ENCODE measurements at regions not wholly inside any gene's neighbourhood (a gene's known extent, or its start where the extent isn't known, plus 50 kb on each side); places are given as distances from the start of the nearest gene placed in this dataset.
"Not testable (repeated sequence)": the region's sequence is repeated elsewhere in the genome, so short reads cannot be mapped to it uniquely, and the experiment has no call there.

DNA sequence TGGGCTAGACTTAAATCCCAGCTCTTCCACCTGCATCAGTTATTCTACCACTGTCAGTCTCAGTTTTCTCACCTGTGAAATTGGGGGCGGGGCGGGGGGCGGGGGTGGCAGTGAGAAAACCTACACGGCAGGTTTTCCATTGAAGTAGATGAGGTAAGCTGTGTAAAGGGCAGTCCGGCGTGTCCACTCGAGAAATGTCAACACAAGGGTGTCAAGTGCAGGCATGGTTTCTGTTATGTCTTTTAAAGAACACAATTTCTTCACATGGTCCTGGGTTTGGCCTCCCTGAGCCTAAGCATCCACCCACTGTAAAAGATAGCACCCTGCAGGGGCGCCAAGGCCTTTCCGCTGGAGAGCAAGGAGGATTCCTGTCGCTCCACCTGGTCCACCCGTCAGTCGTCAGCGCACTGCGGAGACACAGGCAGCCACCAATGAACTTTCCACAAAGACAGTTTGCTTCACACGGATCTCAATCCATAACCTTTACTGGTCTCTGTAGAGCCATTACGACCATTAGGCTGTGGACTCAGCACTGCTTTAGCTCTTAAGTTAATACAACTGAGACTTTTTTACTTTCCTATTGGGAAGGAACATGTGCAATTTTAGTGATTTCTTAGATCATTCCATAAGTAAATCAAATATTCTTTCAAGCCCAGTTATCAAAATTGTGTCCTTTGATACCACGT is 99.5 kb upstream of the FOXB1 start:
- no peak for DNase-seq (ENCODE audit: low spot score)
- no peak for FAIRE-seq

DNA sequence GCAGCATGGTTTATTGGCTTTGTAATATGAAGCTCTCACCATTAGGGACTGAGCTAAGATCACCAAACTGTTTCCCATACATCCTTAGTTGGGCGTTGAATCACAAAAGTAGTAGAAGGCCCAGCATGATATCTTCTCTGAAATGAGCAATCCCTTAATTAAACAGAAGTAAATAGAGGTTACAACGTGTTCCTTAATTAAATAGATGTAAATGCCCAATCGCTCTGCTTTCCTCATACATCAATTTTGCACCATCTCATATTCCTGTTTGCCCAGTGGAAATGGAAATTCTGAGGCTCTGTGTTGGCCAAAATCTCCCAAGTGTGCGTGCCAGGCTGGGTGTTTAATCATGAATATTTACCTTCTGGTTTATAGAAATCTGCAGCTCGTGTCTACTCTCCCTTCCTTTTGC is 107.4 kb upstream of the FOXB1 start:
- no peak for FAIRE-seq
- DNase-seq (ENCODE audit: low spot score) = no peak

- FAIRE-seq = no peak
Measured at GRCh38 chr15:59894835-59895234, 109.3 kb upstream of the FOXB1 start.

GRCh38 chr15:59892985-59893384 is 111.1 kb upstream of the FOXB1 start:
- FAIRE-seq (no peak), DNase-seq (ENCODE audit: low spot score) (peak; percentile 66)

More at GRCh38 chr15:59894835-59895234, 109.3 kb upstream of the FOXB1 start:
- DNase-seq (ENCODE audit: low spot score) = no peak

DNA sequence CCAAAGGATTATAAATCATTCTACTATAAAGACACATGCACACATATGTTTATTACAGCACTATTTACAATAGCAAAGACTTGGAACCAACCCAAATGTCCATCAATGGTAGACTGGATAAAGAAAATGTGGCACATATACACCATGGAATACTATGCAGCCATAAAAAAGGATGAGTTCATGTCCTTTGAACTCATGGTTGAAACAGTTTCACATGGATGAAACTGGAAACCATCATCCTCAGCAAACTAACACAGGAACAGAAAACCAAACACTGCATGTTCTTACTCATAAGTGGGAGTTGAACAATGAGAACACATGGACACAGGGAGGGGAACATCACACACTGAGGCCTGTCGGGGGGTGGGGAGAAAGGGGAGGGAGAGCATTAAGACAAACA is 116.2 kb upstream of the FOXB1 start:
- not testable (repeated sequence) for DNase-seq (ENCODE audit: low spot score); FAIRE-seq

DNA sequence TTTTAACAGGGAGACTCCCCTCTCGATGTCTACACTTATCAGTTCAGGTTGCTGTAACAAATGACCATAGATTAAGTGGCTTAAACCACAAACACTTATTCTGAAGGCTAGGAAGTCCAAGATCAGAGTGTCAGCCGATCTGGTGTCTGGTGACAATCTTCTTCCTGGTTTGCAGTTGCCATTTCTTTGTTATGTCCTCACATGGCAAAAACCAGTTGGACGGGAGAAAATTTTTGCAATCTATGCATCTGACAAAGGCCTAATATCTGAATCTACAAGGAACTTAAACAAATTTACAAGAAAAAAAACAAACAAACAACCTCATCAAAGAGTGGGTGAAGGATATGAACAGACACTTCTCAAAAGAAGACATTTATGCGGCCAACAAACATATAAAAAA is 116.9 kb upstream of the FOXB1 start:
- DNase-seq (ENCODE audit: low spot score) (no peak), FAIRE-seq (no peak)

GRCh38 chr15:59886441-59886840 is 117.7 kb upstream of the FOXB1 start:
- DNase-seq (ENCODE audit: low spot score) (peak; percentile 50), FAIRE-seq (no peak)

DNA sequence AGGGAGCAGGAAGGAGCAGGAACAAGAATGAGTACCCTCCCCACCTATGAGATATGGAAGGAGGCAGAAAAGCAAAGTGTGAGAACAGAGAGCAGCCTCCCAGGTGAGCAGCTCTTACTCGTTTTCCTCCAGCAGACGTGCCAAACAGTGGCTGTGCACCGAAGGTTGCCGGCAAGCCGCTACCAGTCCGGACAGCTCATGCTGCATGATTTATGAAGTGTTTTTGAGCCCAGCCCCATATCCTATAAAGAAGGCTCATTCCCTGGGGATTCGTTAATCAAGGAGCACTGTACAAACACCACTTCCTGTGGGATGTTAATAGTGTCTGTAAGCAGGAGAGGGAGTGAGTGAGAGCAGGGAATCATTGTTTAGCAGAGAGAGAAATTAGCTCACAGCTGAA is 118.3 kb upstream of the FOXB1 start:
- FAIRE-seq = peak; percentile 79
- DNase-seq (ENCODE audit: low spot score) = peak; percentile 87

GRCh38 chr15:59879506-59880265 is 124.4 kb upstream of the FOXB1 start:
- DNase-seq (ENCODE audit: low spot score) (peak; percentile 76), FAIRE-seq (peak; percentile 94)

- FAIRE-seq (peak; percentile 91), DNase-seq (ENCODE audit: low spot score) (no peak)
Measured at GRCh38 chr15:59876140-59876539, 128.0 kb upstream of the FOXB1 start.

- DNase-seq (ENCODE audit: low spot score) (no peak), FAIRE-seq (no peak)
Measured at GRCh38 chr15:59873644-59874272, 130.4 kb upstream of the FOXB1 start.

DNA sequence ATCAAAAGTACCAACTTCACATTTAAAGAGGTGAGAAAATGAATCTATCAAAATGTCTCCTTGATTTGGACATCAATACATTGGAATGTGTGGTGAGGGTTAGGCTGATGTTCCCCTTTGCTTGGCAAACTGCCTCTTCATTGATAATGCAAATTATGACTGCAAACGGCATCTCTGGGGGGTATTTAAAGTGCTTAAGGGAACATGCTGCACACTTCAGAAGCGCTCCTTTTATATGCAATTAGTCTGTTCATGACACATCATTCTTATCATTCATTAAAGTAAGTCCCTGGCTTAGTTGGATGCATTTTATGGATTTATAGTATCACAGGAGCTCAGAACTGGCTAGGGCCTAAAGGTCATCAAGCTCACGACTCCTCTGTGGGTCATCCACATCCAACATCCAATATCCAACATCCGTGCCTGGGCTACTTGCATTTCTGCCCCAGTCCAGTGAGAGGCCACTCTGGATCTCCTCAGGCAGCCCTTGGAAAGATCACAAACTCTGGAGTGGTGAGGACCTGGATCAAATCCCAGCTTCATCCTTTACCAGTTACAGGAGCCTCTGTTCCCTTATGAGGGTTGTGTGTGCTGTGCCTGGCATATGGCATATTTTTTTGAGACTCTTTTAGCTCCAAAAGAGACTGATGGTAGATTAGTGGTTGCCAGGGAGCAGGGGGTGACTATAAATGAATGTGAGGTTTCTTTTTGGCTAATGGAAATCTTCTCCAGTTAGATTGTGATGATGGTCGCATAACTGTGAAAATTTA is 136.8 kb upstream of the FOXB1 start:
- DNase-seq (ENCODE audit: low spot score) (no peak), FAIRE-seq (peak; percentile 44)

DNA sequence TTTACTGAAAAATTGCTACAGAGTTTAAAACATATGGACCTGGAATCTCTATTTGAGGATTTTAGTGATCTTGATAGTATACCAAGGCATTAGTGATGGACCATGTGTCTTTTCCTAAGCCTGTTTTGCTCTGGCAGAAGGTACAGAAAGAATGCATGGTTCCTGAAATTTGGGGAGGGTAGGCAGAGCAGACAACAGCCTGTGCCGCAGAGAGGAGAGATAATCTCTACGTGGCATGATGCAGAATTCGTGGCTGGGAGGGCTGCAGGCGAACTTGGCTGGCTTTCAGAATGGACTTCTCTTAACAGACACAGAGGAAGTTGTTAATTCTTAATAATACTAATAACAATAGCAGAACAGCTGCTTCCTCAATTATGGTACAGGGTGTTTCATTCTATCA is 137.5 kb upstream of the FOXB1 start:
- DNase-seq (ENCODE audit: low spot score) = no peak
- no peak for FAIRE-seq

- FAIRE-seq = no peak
- no peak for DNase-seq (ENCODE audit: low spot score)
Measured at GRCh38 chr15:59862191-59863155, 141.6 kb upstream of the FOXB1 start.

GRCh38 chr15:59847968-59848367 is 156.1 kb upstream of the FOXB1 start:
- FAIRE-seq (no peak), DNase-seq (ENCODE audit: low spot score) (no peak)

DNA sequence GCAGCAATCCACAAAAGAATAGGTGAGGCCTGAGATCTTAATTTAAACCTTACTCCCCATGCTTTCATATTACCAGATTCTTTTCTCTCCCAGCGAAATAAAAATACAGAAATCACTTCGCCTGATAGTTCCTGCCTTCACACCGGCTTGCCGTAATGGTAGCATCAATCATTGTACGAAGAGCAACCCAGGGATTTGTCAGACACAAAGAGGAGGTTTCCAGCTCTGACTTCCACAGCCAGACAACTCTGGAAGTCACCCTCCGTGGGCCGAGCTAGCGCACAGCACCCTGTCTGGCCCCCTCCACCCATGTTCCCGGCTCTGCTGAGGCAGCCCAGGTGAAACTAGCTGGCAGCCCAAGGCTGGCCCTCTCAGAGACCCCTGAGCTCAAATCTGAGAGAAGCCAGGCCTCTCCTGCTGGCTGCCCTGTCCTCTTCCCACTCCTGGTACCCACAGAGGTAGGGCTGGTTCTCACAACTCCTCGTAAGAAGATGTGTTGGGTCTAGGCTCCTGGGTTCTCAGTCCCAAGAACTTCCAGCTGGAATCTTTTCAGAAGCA is 156.9 kb upstream of the BNIP2 start:
- DNase-seq (ENCODE audit: low spot score) (no peak), FAIRE-seq (no peak)

GRCh38 chr15:59843609-59844008 is 154.5 kb upstream of the BNIP2 start:
- FAIRE-seq (no peak), DNase-seq (ENCODE audit: low spot score) (no peak)

DNA sequence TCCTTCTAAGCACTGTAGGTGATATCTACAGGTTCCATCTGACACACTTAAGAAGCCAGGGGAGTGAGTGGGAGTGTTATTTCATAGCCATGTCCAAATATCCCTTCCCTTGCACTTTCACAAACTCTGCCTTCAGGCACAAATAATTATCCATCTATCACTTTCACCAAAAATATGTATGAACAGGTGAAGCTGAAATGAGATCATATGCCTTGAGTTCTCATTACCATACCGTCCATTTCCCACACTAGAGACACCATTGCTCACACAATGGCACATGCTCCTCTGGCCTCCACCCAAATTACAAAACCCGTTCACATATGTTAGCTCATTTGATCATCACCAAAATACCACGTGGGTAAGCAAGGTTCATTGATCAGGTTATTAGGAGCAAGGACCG is 151.9 kb upstream of the BNIP2 start:
- no peak for FAIRE-seq
- DNase-seq (ENCODE audit: low spot score) = no peak

GRCh38 chr15:59839906-59840305 is 150.8 kb upstream of the BNIP2 start:
- FAIRE-seq = no peak
- DNase-seq (ENCODE audit: low spot score) = no peak

DNA sequence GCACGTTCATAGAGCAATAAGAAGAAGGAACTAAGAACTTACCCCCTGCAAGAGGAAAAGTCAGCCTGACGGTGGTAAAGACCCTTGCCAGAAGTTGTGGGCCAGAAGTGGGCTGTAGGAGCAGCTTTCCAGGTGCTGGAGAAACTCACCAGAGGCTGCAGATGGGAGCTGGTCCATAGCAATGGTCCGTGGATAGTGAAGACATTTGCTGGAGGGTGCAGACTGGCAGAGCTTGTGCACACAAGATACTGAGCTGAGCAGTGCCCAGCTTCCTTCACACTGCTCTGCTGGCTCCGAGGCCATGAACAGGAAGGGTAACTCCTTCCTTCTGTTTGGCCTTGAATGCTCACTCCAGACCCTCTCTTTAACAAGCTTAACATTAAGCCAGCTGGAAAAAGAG is 149.8 kb upstream of the BNIP2 start:
- DNase-seq (ENCODE audit: low spot score) (no peak), FAIRE-seq (no peak)

All from urothelium cell line (cell line).